ENCODE measurements at regions not wholly inside any gene's neighbourhood (a gene's known extent, or its start where the extent isn't known, plus 50 kb on each side); places are given as distances from the start of the nearest gene placed in this dataset.

DNA sequence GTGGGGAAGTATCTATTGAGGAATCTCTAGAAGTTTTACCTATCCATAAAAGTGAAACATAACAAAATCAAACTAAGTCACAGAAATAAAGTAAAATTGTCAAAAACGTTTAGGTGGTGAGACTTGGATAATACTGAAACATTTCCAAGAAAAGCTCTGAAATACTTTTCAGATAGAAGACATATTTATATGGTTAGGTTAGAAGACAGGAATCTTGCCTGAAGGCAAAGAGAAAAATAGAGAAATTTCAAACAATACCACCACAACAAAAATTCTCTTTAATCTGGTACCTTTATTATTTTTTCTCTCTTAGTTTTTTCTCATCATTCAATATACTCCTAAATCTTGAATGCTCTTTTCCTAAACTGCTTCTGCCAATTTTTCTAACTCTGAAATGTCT lies 222.7 kb upstream of the PLSCR5 start:
- H3K9me3 Mint-ChIP-seq, result no peaks in the 10 kb centered on the region
- no peak for DNase-seq (ENCODE audit: low spot score)
- POLR2A ChIA-PET, result no interaction called here
- no peaks in the 10 kb centered on the region for H3K4me1 Mint-ChIP-seq
- CTCF ChIA-PET, result no interaction called here
- ATAC-seq, result no peak
- TF ChIP-seq ZNF263 (CRISPR knock-in tag; IDR thresholded peaks at IDR 0.05; ENCODE audit: low read depth) (no peak), GABPB1 (CRISPR knock-in tag; IDR thresholded peaks at IDR 0.05) (no peak), EMX1 (CRISPR knock-in tag; IDR thresholded peaks at IDR 0.05) (no peak)
- no peaks in the 10 kb centered on the region for H3K27me3 Mint-ChIP-seq (ENCODE audit: low read depth)
- H3K27ac Mint-ChIP-seq, result no peak overlapping the region
- no peaks in the 10 kb centered on the region for H3K36me3 Mint-ChIP-seq
- no peak overlapping the region for H3K4me3 Mint-ChIP-seq

DNA sequence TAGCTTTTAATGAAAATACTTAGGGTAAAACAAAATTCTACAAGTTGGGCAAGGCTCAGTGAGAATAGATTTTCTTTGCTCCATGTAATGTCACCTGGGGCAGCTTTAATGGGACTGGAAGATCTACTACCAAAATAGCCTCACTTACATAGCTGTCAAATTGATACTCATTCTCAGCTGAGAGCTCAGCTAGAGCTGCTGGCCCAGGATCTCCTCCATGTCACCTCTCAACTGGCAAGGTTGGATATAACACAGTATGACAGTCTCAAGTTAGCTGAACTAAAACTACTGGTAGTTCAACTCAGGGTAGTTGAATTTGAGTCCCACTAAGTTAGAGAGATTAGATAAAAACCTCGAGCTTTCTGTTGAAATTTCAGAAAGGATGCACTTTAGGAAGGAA lies 218.5 kb upstream of the PLSCR5 start:
- ATAC-seq, result no peak
- Mint-ChIP-seq H3K4me1 (no peaks in the 10 kb centered on the region), H3K36me3 (no peaks in the 10 kb centered on the region), H3K9me3 (no peaks in the 10 kb centered on the region), H3K27ac (no peak overlapping the region), H3K27me3 (ENCODE audit: low read depth) (no peaks in the 10 kb centered on the region), H3K4me3 (no peak overlapping the region)
- POLR2A ChIA-PET, result no interaction called here
- CTCF ChIA-PET, result no interaction called here
- DNase-seq (ENCODE audit: low spot score), result no peak
- TF ChIP-seq JUN (CRISPR knock-in tag; IDR thresholded peaks at IDR 0.05) (no peak), ZNF138 (CRISPR knock-in tag; conservative IDR thresholded peaks at IDR 0.05) (no peak)
- TF ChIP-seq, protein P1, sequence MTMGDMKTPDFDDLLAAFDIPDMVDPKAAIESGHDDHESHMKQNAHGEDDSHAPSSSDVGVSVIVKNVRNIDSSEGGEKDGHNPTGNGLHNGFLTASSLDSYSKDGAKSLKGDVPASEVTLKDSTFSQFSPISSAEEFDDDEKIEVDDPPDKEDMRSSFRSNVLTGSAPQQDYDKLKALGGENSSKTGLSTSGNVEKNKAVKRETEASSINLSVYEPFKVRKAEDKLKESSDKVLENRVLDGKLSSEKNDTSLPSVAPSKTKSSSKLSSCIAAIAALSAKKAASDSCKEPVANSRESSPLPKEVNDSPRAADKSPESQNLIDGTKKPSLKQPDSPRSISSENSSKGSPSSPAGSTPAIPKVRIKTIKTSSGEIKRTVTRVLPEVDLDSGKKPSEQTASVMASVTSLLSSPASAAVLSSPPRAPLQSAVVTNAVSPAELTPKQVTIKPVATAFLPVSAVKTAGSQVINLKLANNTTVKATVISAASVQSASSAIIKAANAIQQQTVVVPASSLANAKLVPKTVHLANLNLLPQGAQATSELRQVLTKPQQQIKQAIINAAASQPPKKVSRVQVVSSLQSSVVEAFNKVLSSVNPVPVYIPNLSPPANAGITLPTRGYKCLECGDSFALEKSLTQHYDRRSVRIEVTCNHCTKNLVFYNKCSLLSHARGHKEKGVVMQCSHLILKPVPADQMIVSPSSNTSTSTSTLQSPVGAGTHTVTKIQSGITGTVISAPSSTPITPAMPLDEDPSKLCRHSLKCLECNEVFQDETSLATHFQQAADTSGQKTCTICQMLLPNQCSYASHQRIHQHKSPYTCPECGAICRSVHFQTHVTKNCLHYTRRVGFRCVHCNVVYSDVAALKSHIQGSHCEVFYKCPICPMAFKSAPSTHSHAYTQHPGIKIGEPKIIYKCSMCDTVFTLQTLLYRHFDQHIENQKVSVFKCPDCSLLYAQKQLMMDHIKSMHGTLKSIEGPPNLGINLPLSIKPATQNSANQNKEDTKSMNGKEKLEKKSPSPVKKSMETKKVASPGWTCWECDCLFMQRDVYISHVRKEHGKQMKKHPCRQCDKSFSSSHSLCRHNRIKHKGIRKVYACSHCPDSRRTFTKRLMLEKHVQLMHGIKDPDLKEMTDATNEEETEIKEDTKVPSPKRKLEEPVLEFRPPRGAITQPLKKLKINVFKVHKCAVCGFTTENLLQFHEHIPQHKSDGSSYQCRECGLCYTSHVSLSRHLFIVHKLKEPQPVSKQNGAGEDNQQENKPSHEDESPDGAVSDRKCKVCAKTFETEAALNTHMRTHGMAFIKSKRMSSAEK (CRISPR knock-in tag; IDR thresholded peaks at IDR 0.05; ENCODE audit: borderline replicate concordance), result no peak
- TF ChIP-seq, protein P2, sequence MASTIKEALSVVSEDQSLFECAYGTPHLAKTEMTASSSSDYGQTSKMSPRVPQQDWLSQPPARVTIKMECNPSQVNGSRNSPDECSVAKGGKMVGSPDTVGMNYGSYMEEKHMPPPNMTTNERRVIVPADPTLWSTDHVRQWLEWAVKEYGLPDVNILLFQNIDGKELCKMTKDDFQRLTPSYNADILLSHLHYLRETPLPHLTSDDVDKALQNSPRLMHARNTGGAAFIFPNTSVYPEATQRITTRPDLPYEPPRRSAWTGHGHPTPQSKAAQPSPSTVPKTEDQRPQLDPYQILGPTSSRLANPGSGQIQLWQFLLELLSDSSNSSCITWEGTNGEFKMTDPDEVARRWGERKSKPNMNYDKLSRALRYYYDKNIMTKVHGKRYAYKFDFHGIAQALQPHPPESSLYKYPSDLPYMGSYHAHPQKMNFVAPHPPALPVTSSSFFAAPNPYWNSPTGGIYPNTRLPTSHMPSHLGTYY (CRISPR knock-in tag; IDR thresholded peaks at IDR 0.05), result no peak

DNA sequence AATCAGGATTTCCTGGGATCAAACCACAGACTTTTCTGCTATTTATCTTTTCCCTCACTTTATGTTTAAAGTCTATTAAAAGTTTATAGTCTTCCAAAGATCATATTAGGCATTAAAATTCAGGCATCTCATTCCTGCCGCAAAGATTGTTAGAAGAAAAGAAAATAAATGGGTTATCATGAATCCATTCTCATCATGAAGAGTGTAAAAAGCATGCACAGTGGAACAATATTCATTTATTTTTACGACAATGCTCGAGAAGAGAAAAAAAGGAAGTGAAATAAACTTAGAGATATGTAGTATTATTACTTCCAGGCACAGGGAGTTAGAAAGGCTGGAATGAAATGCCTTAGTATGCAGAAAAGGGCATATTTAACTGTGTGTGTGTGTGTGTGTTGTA lies 213.7 kb upstream of the PLSCR5 start:
- no peak overlapping the region for H3K27ac Mint-ChIP-seq
- TF ChIP-seq, protein P2 (CRISPR knock-in tag; IDR thresholded peaks at IDR 0.05), result no peak
- TF ChIP-seq MYBL2 (CRISPR knock-in tag; IDR thresholded peaks at IDR 0.05) (no peak), NR2C2 (CRISPR knock-in tag; IDR thresholded peaks at IDR 0.05) (no peak), EMX1 (CRISPR knock-in tag; IDR thresholded peaks at IDR 0.05) (no peak), SP1 (CRISPR knock-in tag; conservative IDR thresholded peaks at IDR 0.05) (no peak), SMAD3 (CRISPR knock-in tag; IDR thresholded peaks at IDR 0.05; ENCODE audit: borderline replicate concordance) (no peak)
- TF ChIP-seq, protein P3, sequence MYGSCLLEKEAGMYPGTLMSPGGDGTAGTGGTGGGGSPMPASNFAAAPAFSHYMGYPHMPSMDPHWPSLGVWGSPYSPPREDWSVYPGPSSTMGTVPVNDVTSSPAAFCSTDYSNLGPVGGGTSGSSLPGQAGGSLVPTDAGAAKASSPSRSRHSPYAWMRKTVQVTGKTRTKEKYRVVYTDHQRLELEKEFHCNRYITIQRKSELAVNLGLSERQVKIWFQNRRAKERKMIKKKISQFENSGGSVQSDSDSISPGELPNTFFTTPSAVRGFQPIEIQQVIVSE (CRISPR knock-in tag; IDR thresholded peaks at IDR 0.05; ENCODE audit: borderline replicate concordance), result no peak
- TF ChIP-seq, protein P4, sequence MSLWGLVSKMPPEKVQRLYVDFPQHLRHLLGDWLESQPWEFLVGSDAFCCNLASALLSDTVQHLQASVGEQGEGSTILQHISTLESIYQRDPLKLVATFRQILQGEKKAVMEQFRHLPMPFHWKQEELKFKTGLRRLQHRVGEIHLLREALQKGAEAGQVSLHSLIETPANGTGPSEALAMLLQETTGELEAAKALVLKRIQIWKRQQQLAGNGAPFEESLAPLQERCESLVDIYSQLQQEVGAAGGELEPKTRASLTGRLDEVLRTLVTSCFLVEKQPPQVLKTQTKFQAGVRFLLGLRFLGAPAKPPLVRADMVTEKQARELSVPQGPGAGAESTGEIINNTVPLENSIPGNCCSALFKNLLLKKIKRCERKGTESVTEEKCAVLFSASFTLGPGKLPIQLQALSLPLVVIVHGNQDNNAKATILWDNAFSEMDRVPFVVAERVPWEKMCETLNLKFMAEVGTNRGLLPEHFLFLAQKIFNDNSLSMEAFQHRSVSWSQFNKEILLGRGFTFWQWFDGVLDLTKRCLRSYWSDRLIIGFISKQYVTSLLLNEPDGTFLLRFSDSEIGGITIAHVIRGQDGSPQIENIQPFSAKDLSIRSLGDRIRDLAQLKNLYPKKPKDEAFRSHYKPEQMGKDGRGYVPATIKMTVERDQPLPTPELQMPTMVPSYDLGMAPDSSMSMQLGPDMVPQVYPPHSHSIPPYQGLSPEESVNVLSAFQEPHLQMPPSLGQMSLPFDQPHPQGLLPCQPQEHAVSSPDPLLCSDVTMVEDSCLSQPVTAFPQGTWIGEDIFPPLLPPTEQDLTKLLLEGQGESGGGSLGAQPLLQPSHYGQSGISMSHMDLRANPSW (CRISPR knock-in tag; conservative IDR thresholded peaks at IDR 0.05; ENCODE audit: low read depth), result no peak
- TF ChIP-seq, protein P5, sequence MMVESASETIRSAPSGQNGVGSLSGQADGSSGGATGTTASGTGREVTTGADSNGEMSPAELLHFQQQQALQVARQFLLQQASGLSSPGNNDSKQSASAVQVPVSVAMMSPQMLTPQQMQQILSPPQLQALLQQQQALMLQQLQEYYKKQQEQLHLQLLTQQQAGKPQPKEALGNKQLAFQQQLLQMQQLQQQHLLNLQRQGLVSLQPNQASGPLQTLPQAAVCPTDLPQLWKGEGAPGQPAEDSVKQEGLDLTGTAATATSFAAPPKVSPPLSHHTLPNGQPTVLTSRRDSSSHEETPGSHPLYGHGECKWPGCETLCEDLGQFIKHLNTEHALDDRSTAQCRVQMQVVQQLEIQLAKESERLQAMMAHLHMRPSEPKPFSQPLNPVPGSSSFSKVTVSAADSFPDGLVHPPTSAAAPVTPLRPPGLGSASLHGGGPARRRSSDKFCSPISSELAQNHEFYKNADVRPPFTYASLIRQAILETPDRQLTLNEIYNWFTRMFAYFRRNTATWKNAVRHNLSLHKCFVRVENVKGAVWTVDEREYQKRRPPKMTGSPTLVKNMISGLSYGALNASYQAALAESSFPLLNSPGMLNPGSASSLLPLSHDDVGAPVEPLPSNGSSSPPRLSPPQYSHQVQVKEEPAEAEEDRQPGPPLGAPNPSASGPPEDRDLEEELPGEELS (CRISPR knock-in tag; IDR thresholded peaks at IDR 0.05), result no peak
- TF ChIP-seq, protein P6, sequence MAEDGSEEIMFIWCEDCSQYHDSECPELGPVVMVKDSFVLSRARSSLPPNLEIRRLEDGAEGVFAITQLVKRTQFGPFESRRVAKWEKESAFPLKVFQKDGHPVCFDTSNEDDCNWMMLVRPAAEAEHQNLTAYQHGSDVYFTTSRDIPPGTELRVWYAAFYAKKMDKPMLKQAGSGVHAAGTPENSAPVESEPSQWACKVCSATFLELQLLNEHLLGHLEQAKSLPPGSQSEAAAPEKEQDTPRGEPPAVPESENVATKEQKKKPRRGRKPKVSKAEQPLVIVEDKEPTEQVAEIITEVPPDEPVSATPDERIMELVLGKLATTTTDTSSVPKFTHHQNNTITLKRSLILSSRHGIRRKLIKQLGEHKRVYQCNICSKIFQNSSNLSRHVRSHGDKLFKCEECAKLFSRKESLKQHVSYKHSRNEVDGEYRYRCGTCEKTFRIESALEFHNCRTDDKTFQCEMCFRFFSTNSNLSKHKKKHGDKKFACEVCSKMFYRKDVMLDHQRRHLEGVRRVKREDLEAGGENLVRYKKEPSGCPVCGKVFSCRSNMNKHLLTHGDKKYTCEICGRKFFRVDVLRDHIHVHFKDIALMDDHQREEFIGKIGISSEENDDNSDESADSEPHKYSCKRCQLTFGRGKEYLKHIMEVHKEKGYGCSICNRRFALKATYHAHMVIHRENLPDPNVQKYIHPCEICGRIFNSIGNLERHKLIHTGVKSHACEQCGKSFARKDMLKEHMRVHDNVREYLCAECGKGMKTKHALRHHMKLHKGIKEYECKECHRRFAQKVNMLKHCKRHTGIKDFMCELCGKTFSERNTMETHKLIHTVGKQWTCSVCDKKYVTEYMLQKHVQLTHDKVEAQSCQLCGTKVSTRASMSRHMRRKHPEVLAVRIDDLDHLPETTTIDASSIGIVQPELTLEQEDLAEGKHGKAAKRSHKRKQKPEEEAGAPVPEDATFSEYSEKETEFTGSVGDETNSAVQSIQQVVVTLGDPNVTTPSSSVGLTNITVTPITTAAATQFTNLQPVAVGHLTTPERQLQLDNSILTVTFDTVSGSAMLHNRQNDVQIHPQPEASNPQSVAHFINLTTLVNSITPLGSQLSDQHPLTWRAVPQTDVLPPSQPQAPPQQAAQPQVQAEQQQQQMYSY (CRISPR knock-in tag; IDR thresholded peaks at IDR 0.05), result no peak

More for the DNA sequence above, 213.7 kb upstream of the PLSCR5 start:
- Mint-ChIP-seq H3K4me3 (no peak overlapping the region), H3K4me1 (no peaks in the 10 kb centered on the region), H3K27me3 (ENCODE audit: low read depth) (no peaks in the 10 kb centered on the region), H3K9me3 (no peaks in the 10 kb centered on the region), H3K36me3 (no peaks in the 10 kb centered on the region)
- no peak for DNase-seq (ENCODE audit: low spot score)
- ChIA-PET CTCF (no interaction called here), POLR2A (no interaction called here)
- ATAC-seq, result no peak

All from WTC11 (cell line).